IMR-90 (cell line): ENCODE measurements at regions not wholly inside any gene's neighbourhood (a gene's known extent, or its start where the extent isn't known, plus 50 kb on each side); places are given as distances from the start of the nearest gene placed in this dataset.

Experiments
- ATAC-seq: fragments of 200-7000 bp; cut with Tn5 transposase; 2 replicates; pipeline ENCODE4 v1.9.1; 2020; ENCODE audit warnings: low read depth, mild to moderate bottlenecking, moderate library complexity
- BruUV-seq: library from RNA; stranded (reverse); fragments of 400-500 nt; replicated peaks from 2 replicates; lab custom pipeline; 2021; lab: Mats Ljungman, UMichigan
- CTCF ChIA-PET: fragments of 300-600 bp; formaldehyde crosslinking; extraction: SDS; loops from one replicate; lab custom pipeline; 2021; ENCODE audit warnings: antibody characterized with exemption; lab: Yijun Ruan, JAX
- POLR2A ChIA-PET: fragments of 300-600 bp; sonication (Branson Sonifier 250); formaldehyde crosslinking; loops from one replicate; lab custom pipeline; 2022; ENCODE audit warnings: antibody characterized with exemption; ENCODE audit not compliant: unreplicated experiment; lab: Charles Lee
- DNase-seq: peaks from one replicate; pipeline ENCODE4 v3.0.0; 2013
- H2AFZ ChIP-seq: replicated peaks from 2 replicates; pipeline ENCODE3; 2013; ENCODE audit warnings: low read length, mild to moderate bottlenecking; ENCODE audit not compliant: poor library complexity
- H2AK5ac ChIP-seq: 2 replicates; pipeline ENCODE4 v1.6.1; 2013; ENCODE audit warnings: low read depth, low read length, inconsistent platforms
- H2AK9ac ChIP-seq: replicated peaks from 2 replicates; pipeline ENCODE3; 2013; ENCODE audit warnings: mild to moderate bottlenecking, low read depth, low read length, moderate library complexity; ENCODE audit not compliant: poor library complexity
- H2BK120ac ChIP-seq: 2 replicates; pipeline ENCODE4 v1.6.1; 2013; ENCODE audit warnings: low read depth, low read length, inconsistent platforms
- H2BK15ac ChIP-seq: 3 replicates; pipeline ENCODE4 v1.6.1; 2013; ENCODE audit warnings: low read depth, low read length, inconsistent platforms
- H2BK20ac ChIP-seq: 2 replicates; pipeline ENCODE4 v1.6.1; 2013; ENCODE audit warnings: low read depth, mild to moderate bottlenecking, inconsistent platforms, low read length, moderate library complexity
- H2BK5ac ChIP-seq: 2 replicates; pipeline ENCODE4 v1.6.1; 2013; ENCODE audit warnings: mild to moderate bottlenecking, low read depth, low read length, inconsistent platforms; ENCODE audit not compliant: poor library complexity, severe bottlenecking
- H3K14ac ChIP-seq: replicated peaks from 2 replicates; pipeline ENCODE4 v1.6.1; 2013; ENCODE audit warnings: low read depth, low read length, inconsistent platforms
- H3K18ac ChIP-seq: 2 replicates; pipeline ENCODE4 v1.6.1; 2013; ENCODE audit warnings: low read depth, low read length, control low read depth
- H3K23ac ChIP-seq: 2 replicates; pipeline ENCODE4 v1.6.1; 2013; ENCODE audit warnings: low read depth, low read length, inconsistent platforms
- H3K27ac ChIP-seq: 2 replicates; pipeline ENCODE4 v1.5.1; 2013; ENCODE audit warnings: mild to moderate bottlenecking, control low read depth, low read length; ENCODE audit not compliant: insufficient read depth
- H3K27me3 ChIP-seq: 2 replicates; pipeline ENCODE4 v1.6.1; 2013; ENCODE audit warnings: low read length; ENCODE audit not compliant: control insufficient read depth, insufficient read depth
- H3K36me3 ChIP-seq: 2 replicates; pipeline ENCODE4 v1.6.1; 2013; ENCODE audit warnings: low read length, mixed read lengths; ENCODE audit not compliant: control insufficient read depth, insufficient read depth
- H3K4ac ChIP-seq: 2 replicates; pipeline ENCODE4 v1.6.1; 2013; ENCODE audit warnings: low read depth, low read length, inconsistent platforms
- H3K4me1 ChIP-seq: 2 replicates; pipeline ENCODE4 v1.6.1; 2013; ENCODE audit warnings: low read length, mixed read lengths; ENCODE audit not compliant: control insufficient read depth, insufficient read depth
- H3K4me2 ChIP-seq: 2 replicates; pipeline ENCODE4 v1.6.1; 2013; ENCODE audit warnings: low read depth, mild to moderate bottlenecking, control low read depth, low read length, moderate library complexity
- H3K4me3 ChIP-seq: 2 replicates; pipeline ENCODE4 v1.5.1; 2013; ENCODE audit warnings: low read depth, mild to moderate bottlenecking, control low read depth, low read length, moderate library complexity; ENCODE audit not compliant: insufficient read depth
- H3K56ac ChIP-seq: 2 replicates; pipeline ENCODE4 v1.6.1; 2013; ENCODE audit warnings: low read length, inconsistent platforms; ENCODE audit not compliant: insufficient read depth; ENCODE audit errors: extremely low read depth
- H3K79me1 ChIP-seq, 2 experiments: 2 replicates each; pipeline ENCODE4 v1.6.1; 2013; ENCODE audit warnings: low read length in 2 of 2, inconsistent platforms in 1 of 2, low read depth in 1 of 2
- H3K9ac ChIP-seq: 2 replicates; pipeline ENCODE4 v1.6.1; 2013; ENCODE audit warnings: low read depth, low read length, control low read depth
- H3K9me1 ChIP-seq: 2 replicates; pipeline ENCODE4 v1.6.1; 2013; ENCODE audit warnings: low read length, inconsistent platforms; ENCODE audit not compliant: insufficient read depth
- H3K9me3 ChIP-seq: 2 replicates; pipeline ENCODE4 v1.6.1; 2013; ENCODE audit warnings: low read length; ENCODE audit not compliant: control insufficient read depth, insufficient read depth
- H4K20me1 ChIP-seq: 2 replicates; pipeline ENCODE4 v1.6.1; 2013; ENCODE audit warnings: low read length, inconsistent platforms; ENCODE audit not compliant: insufficient read depth
- H4K5ac ChIP-seq: 2 replicates; pipeline ENCODE4 v1.6.1; 2013; ENCODE audit warnings: mild to moderate bottlenecking, low read depth, low read length, control low read depth
- H4K8ac ChIP-seq, 2 experiments: 2 replicates each; pipeline ENCODE4 v1.6.1; 2013; ENCODE audit warnings: low read depth in 2 of 2, low read length in 2 of 2, control low read depth in 1 of 2, inconsistent platforms in 1 of 2
- H4K91ac ChIP-seq: 2 replicates; pipeline ENCODE4 v1.6.1; 2013; ENCODE audit warnings: low read depth, low read length, inconsistent platforms; ENCODE audit not compliant: insufficient read depth
- BHLHE40 ChIP-seq: fragments of 150-350 bp; IDR thresholded peaks from 2 replicates; pipeline ENCODE4 v1.6.1; 2016; ENCODE audit warnings: mild to moderate bottlenecking, low read depth, low read length
- CHD1 ChIP-seq: IDR thresholded peaks from 2 replicates; pipeline ENCODE4 v1.6.1; 2012; ENCODE audit warnings: low read depth, low read length, improper control_type of control experiment
- ELK1 ChIP-seq: fragments of 150-350 bp; IDR thresholded peaks from 2 replicates; pipeline ENCODE4 v1.6.1; 2016; ENCODE audit warnings: low read depth, mild to moderate bottlenecking, low read length, moderate library complexity, borderline replicate concordance
- FOS ChIP-seq: fragments of 150-350 bp; IDR thresholded peaks from 2 replicates; pipeline ENCODE4 v1.6.1; 2016; ENCODE audit warnings: low read depth, low read length
- MAFK ChIP-seq: IDR thresholded peaks from 2 replicates; pipeline ENCODE4 v1.6.1; 2012; ENCODE audit warnings: low read depth, low read length, improper control_type of control experiment
- MXI1 ChIP-seq: IDR thresholded peaks from 2 replicates; pipeline ENCODE4 v1.6.1; 2012; ENCODE audit warnings: low read depth, mild to moderate bottlenecking, low read length, moderate library complexity, borderline replicate concordance
- NFE2L2 ChIP-seq: fragments of 150-350 bp; IDR thresholded peaks from 2 replicates; pipeline ENCODE4 v1.6.1; 2016; ENCODE audit warnings: low read depth, mild to moderate bottlenecking, low read length
- POLR2A ChIP-seq: IDR thresholded peaks from 2 replicates; pipeline ENCODE4 v1.6.1; 2012; ENCODE audit warnings: mild to moderate bottlenecking, low read depth, low read length
- RAD21 ChIP-seq: IDR thresholded peaks from 2 replicates; pipeline ENCODE4 v1.6.1; 2012; ENCODE audit warnings: low read length, improper control_type of control experiment
- RCOR1 ChIP-seq: IDR thresholded peaks from 2 replicates; pipeline ENCODE4 v1.6.1; 2012; ENCODE audit warnings: mild to moderate bottlenecking, low read length, improper control_type of control experiment; ENCODE audit not compliant: insufficient replicate concordance
- RFX5 ChIP-seq: IDR thresholded peaks from 2 replicates; pipeline ENCODE4 v1.8.0; 2012; ENCODE audit warnings: low read depth, mild to moderate bottlenecking, low read length, moderate library complexity
- SMC3 ChIP-seq: fragments of 150-350 bp; IDR thresholded peaks from 2 replicates; pipeline ENCODE4 v1.6.1; 2016; ENCODE audit warnings: low read depth, mild to moderate bottlenecking, antibody characterized with exemption, low read length, moderate library complexity
- WGBS, 2 experiments: methylation state at CpG; one replicate each; pipeline versions ENCODE4 v1.1.5 to v1.1.7; 2013; ENCODE audit warnings: missing lambda C conversion rate in 2 of 2; ENCODE audit not compliant: insufficient read length in 1 of 2; ENCODE audit errors: extremely low coverage in 2 of 2; 5-methylcytosine and 5-hydroxymethylcytosine counted together
- dilution Hi-C: fragments of 300-500 bp; cut with HindIII; formaldehyde crosslinking; loops from one replicate; pipeline ENCODE4 v1.14.3; 2018; ENCODE audit warnings: low sequenced_read_pairs; ENCODE audit not compliant: unreplicated experiment
- in situ Hi-C: fragments of 300-500 bp; cut with MboI; formaldehyde crosslinking; loops from 3 replicates; pipeline ENCODE4 v1.14.3; 2019; ENCODE audit warnings: low sequenced_read_pairs, inconsistent platforms, mixed read lengths
- intact Hi-C: fragments of 100-400 bp; cut with micrococcal nuclease; formaldehyde crosslinking; loops from 2 replicates; pipeline ENCODE4 v1.10.0; 2022
- TF ChIP-seq, protein P1 (sequence below): conservative IDR thresholded peaks from 2 replicates; pipeline ENCODE4 v1.5.1; 2012; ENCODE audit warnings: mild to moderate bottlenecking, low read depth, low read length, improper control_type of control experiment
- TF ChIP-seq, protein P2 (sequence below): fragments of 150-350 bp; IDR thresholded peaks from 2 replicates; pipeline ENCODE4 v1.6.1; 2017; ENCODE audit warnings: mild to moderate bottlenecking, antibody characterized with exemption, low read length, low read depth

GRCh38 chr6:65760285-65760684 is 53.3 kb upstream of the EYS start:
- Histone ChIP-seq H3K27me3 (no peaks in the 10 kb centered on the region), H4K8ac (no peak overlapping the region), H3K27ac (no peak overlapping the region), H3K23ac (no peak overlapping the region), H2AFZ (no peak overlapping the region), H2BK20ac (no peak overlapping the region), H3K18ac (no peak overlapping the region), H2AK5ac (no peak overlapping the region), H3K56ac (no peak overlapping the region), H4K91ac (no peak overlapping the region), H2BK5ac (no peak overlapping the region), H3K9ac (no peak overlapping the region), H3K79me1 (no peaks in the 10 kb centered on the region), H3K9me1 (no peaks in the 10 kb centered on the region), H2BK120ac (no peak overlapping the region), H2BK15ac (no peak overlapping the region), H2AK9ac (no peak overlapping the region), H3K14ac (no peak overlapping the region), H3K4ac (no peak overlapping the region), H3K4me3 (no peak overlapping the region), H3K4me2 (no peak overlapping the region), H3K9me3 (no peaks in the 10 kb centered on the region; the same call in 1 of the 2 replicates), H3K4me1 (no peaks in the 10 kb centered on the region), H4K20me1 (no peaks in the 10 kb centered on the region), H3K36me3 (no peaks in the 10 kb centered on the region), H4K5ac (no peak overlapping the region)
- DNase-seq = peak; percentile 0
- CTCF ChIA-PET = no interaction called here
- ATAC-seq = no peak
- no CpG with 5 or more reads among the region's 1 CpG for WGBS, 2 experiments
- intact Hi-C loops (no loop called here), in situ Hi-C loops (no loop called here), dilution Hi-C loops (no loop called here)
- no peak for TF ChIP-seq SMC3
- TF ChIP-seq, protein P1, sequence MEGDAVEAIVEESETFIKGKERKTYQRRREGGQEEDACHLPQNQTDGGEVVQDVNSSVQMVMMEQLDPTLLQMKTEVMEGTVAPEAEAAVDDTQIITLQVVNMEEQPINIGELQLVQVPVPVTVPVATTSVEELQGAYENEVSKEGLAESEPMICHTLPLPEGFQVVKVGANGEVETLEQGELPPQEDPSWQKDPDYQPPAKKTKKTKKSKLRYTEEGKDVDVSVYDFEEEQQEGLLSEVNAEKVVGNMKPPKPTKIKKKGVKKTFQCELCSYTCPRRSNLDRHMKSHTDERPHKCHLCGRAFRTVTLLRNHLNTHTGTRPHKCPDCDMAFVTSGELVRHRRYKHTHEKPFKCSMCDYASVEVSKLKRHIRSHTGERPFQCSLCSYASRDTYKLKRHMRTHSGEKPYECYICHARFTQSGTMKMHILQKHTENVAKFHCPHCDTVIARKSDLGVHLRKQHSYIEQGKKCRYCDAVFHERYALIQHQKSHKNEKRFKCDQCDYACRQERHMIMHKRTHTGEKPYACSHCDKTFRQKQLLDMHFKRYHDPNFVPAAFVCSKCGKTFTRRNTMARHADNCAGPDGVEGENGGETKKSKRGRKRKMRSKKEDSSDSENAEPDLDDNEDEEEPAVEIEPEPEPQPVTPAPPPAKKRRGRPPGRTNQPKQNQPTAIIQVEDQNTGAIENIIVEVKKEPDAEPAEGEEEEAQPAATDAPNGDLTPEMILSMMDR = no peak
- no peak for TF ChIP-seq RCOR1
- TF ChIP-seq, protein P2, sequence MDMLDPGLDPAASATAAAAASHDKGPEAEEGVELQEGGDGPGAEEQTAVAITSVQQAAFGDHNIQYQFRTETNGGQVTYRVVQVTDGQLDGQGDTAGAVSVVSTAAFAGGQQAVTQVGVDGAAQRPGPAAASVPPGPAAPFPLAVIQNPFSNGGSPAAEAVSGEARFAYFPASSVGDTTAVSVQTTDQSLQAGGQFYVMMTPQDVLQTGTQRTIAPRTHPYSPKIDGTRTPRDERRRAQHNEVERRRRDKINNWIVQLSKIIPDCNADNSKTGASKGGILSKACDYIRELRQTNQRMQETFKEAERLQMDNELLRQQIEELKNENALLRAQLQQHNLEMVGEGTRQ = no peak
- TF ChIP-seq BHLHE40 = no peak
- TF ChIP-seq CHD1 = no peak
- no peak for TF ChIP-seq RFX5
- no peak for TF ChIP-seq RAD21
- no peak for TF ChIP-seq MAFK
- no peak for TF ChIP-seq POLR2A
- no peak for TF ChIP-seq FOS
- no peak for TF ChIP-seq MXI1
- no peak for TF ChIP-seq NFE2L2
- TF ChIP-seq ELK1 = no peak
- POLR2A ChIA-PET = no interaction called here
- BruUV-seq = no TSS peak
